GM12872 (cell line): ENCODE measurements at regions not wholly inside any gene's neighbourhood (a gene's known extent, or its start where the extent isn't known, plus 50 kb on each side); places are given as distances from the start of the nearest gene placed in this dataset.

Experiments used
- TF ChIP-seq, protein P1 (sequence below): IDR thresholded peaks from 3 replicates; pipeline ENCODE4 v1.5.1; 2011; ENCODE audit warnings: low read depth, mild to moderate bottlenecking, low read length, moderate library complexity; ENCODE audit not compliant: insufficient read depth

DNA sequence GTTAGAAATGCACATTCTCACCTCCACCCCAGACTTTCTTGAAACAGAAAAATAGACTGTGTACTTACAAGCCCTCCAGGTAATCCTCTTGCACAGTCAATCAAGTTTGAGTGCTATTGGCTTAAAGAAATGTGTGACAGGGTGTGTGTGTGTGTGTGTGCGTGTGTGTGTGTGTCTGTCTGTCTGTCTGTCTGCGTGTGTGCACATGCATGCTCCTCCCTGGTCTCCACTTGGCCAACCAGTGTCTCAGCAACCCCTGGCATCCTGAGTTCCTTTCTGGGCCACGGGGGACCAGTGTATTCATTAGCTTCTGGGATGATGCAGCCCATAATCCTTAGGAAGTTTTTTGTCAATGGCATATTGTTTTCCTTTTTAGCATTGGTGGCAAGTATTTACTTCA lies 128.8 kb upstream of the IL12A start:
- TF ChIP-seq, protein P1, sequence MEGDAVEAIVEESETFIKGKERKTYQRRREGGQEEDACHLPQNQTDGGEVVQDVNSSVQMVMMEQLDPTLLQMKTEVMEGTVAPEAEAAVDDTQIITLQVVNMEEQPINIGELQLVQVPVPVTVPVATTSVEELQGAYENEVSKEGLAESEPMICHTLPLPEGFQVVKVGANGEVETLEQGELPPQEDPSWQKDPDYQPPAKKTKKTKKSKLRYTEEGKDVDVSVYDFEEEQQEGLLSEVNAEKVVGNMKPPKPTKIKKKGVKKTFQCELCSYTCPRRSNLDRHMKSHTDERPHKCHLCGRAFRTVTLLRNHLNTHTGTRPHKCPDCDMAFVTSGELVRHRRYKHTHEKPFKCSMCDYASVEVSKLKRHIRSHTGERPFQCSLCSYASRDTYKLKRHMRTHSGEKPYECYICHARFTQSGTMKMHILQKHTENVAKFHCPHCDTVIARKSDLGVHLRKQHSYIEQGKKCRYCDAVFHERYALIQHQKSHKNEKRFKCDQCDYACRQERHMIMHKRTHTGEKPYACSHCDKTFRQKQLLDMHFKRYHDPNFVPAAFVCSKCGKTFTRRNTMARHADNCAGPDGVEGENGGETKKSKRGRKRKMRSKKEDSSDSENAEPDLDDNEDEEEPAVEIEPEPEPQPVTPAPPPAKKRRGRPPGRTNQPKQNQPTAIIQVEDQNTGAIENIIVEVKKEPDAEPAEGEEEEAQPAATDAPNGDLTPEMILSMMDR: no peak

DNA sequence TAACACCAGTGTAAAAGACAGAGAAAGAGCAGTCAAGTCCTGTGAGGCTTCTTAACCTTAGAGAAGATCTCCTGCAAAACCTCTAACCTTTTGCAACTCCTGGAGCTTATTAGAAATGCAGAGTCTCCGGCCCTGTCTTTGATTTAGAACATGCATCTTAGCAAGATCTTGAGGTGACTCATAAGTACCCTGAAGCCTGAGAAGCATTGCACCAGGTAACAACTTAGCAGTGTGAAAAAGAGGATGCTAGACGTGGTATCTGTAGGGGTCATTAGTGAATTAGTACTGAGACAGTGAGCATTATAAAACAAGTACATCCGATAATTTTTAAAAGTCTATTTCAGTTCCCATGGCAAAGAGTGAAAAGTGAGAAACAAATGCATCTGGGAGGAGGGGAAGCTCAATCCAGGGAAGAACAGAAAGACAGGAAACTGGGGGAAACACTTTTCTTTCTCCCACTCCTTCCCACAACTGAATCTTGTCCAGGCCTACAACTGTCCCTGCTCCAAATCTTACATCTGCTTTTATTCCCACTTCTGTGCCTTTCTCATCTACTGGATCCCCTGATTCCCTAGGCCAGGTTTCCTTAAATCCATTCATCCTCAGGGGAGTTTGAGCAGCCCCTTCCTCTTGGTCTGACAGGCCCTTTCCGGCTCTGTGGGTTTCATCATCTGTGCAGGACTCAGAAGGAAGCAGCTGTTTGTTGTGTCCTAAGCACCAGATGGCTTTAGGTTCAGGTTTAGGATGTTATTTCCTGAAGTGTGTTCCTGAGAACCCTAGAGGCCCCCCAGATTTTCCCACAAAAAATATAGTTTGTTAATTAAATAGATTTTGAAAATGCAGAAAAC lies 128.1 kb upstream of the IL12A start:
- TF ChIP-seq, protein P1: no peak

DNA sequence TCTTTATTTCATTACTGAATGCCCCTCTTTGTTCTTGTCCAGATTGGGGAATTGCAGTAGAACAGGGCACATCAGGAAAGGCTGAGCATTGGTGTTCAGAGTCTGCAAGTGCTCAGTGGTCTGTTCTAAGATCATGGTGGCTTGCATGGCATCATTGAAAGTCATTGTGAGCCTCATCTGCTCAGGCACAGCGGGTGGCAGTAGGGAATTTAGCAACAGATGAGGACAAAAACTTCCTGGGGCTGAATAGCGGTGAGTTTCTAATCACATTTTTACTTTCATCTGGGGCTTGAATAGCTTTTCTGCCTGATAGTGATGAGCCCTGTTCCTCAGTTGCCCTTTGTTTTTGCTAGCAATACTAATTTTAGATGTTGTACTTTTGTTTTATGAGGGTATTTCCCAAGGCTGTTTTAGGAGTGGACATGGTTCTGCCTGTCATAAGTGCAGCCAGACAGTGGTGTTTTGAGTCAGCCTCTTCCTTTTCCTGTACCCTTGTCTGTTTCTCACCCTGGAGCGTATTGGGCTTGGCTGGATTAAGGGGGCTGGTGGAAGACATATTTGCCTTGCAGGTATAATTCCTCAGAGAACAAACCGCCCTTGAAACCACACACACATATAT lies 127.2 kb upstream of the IL12A start:
- TF ChIP-seq, protein P1: no peak

DNA sequence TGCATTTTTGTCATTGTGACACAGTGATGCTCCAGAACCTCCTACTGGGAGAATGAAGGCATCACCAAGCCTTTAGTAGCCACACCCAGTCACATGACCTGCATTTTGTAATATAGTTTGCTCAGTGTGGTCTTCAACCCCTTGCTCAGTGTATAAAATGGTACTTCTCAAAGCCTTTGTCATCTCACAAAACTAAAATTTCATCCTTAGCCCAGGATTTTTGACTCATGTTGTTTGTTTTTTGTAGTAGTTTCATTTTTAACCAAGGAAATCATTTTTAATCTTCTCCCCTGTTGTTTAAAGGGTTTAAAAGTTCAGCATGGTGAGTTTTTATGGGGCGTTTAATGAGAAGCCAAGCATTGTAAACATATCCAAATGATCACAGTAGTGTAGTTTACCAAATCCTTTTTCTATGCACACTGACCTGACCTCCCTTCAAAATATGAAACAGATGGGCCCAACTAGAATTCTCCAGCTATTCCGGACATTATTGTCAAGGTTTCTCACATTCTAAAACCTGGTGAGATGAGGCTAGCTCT lies 123.5 kb upstream of the IL12A start:
- TF ChIP-seq, protein P1: no peak

DNA sequence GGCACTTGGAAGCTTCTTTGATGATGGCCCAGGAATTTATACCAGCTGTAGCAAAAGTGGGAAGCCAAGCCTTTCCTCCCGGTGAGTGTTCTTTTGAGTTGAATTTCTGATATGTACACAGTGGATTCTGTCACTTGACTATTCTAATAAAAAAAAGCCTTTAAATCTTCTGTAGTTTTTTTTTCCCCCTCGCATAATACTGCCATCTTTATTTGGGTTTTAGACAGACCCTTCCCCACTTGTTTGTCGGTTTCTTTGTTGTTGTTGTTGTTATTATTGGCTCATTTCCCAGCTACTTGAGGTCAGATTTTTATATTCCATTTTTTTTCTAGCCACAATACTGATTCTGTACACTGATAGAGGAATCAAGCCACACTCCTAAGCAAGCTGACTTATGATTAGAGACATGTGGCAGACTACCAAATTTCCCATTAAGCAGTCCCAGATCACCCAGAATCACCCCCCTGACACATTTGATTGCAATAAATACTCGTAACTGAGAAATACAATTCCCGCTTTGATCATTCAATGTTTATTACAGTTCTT lies 122.4 kb upstream of the IL12A start:
- TF ChIP-seq, protein P1: no peak

DNA sequence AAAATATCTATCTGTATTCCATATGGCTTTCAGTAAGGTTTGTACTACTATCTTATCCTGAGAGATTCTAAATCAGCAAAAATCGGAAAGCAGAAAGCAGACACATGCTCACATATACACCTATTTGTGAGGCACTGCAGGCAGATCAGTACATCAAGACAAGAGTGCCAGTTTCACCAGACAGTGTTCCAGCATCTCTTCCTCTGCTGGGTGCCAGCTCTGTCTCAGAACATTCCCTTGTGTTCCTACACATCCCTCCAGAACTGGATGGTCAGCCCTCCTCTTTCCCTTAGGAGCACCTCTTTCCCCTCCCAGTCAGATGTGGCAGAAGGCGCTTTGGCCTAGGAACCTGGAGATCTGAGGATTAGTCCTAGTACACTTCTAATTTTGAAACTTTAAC lies 121.3 kb upstream of the IL12A start:
- TF ChIP-seq, protein P1: no peak

DNA sequence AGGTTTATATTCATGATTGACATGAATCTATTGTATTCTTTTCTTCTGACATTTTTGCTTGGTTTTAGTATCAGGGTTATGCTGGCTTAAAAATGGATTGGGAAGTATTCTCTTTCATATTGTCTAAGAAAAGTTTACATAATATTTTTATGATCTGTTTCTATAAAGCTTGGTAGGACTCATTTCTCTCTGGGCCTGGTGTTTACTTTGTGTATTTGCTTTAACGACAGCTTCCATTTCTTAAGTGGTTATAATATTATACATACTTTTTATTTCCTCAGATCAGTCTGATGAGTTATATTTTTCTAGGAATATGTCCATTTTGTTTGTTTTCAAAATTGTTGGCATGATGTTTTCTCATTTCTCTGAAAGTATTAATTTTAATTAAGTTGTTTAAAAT lies 117.9 kb upstream of the IL12A start:
- TF ChIP-seq, protein P1: no peak
